WTC11 (cell line): ENCODE measurements at regions not wholly inside any gene's neighbourhood (a gene's known extent, or its start where the extent isn't known, plus 50 kb on each side); places are given as distances from the start of the nearest gene placed in this dataset.

ENCODE experiments used
- ATAC-seq: fragments of 200-7000 bp; cut with Tn5 transposase; 2 replicates; pipeline ENCODE4 v1.10.0; 2021; ENCODE audit warnings: mild to moderate bottlenecking, moderate library complexity
- CTCF ChIA-PET: fragments of 300-600 bp; sonication (Branson Sonifier 250); formaldehyde crosslinking; loops from one replicate; lab custom pipeline; 2021; ENCODE audit warnings: antibody characterized with exemption; lab: Charles Lee
- POLR2A ChIA-PET: fragments of 350-600 bp; sonication (Branson Sonifier 250); formaldehyde crosslinking; loops from one replicate; lab custom pipeline; 2021; ENCODE audit warnings: antibody characterized with exemption; lab: Charles Lee
- DNase-seq: peaks from one replicate; pipeline ENCODE4 v3.0.0; 2021; ENCODE audit warnings: low spot score
- H3K27ac Mint-ChIP-seq: 2 replicates; pipeline ENCODE4 v1.8.0; 2021; ENCODE audit warnings: mixed read lengths
- H3K27me3 Mint-ChIP-seq: 2 replicates; pipeline ENCODE4 v1.8.0; 2021; ENCODE audit warnings: low read depth, mild to moderate bottlenecking, moderate library complexity, mixed read lengths
- H3K36me3 Mint-ChIP-seq: 2 replicates; pipeline ENCODE4 v1.8.0; 2021; ENCODE audit warnings: mixed read lengths
- H3K4me1 Mint-ChIP-seq: 2 replicates; pipeline ENCODE4 v1.8.0; 2022; ENCODE audit warnings: mixed read lengths
- H3K4me3 Mint-ChIP-seq: 2 replicates; pipeline ENCODE4 v1.8.0; 2021; ENCODE audit warnings: mild to moderate bottlenecking, moderate library complexity, mixed read lengths
- H3K9me3 Mint-ChIP-seq: 2 replicates; pipeline ENCODE4 v1.8.0; 2021; ENCODE audit warnings: mixed read lengths
- CREM ChIP-seq: sonication (generic); formaldehyde crosslinking; IDR thresholded peaks from 2 replicates; pipeline ENCODE4 v1.8.1; 2022; ENCODE audit warnings: mild to moderate bottlenecking, missing genetic modification reagents, moderate library complexity
- E2F4 ChIP-seq: sonication (generic); formaldehyde crosslinking; IDR thresholded peaks from 2 replicates; pipeline ENCODE4 v1.8.1; 2022; ENCODE audit warnings: low read depth, mild to moderate bottlenecking, moderate library complexity, missing genetic modification reagents, borderline replicate concordance
- ETV6 ChIP-seq: sonication (generic); formaldehyde crosslinking; IDR thresholded peaks from 2 replicates; pipeline ENCODE4 v1.8.1; 2022; ENCODE audit warnings: mild to moderate bottlenecking, missing genetic modification reagents
- FOXP1 ChIP-seq: sonication (generic); formaldehyde crosslinking; IDR thresholded peaks from 2 replicates; pipeline ENCODE4 v1.8.0; 2022; ENCODE audit warnings: missing genetic modification reagents, mild to moderate bottlenecking, moderate library complexity, borderline replicate concordance
- GABPB1 ChIP-seq: sonication (generic); formaldehyde crosslinking; IDR thresholded peaks from 2 replicates; pipeline ENCODE4 v1.8.1; 2023; ENCODE audit warnings: mild to moderate bottlenecking, missing genetic modification reagents
- IRF2 ChIP-seq: sonication (generic); formaldehyde crosslinking; IDR thresholded peaks from 2 replicates; pipeline ENCODE4 v1.8.0; 2022; ENCODE audit warnings: low read depth, missing genetic modification reagents, borderline replicate concordance
- KAT7 ChIP-seq: sonication (generic); formaldehyde crosslinking; IDR thresholded peaks from 2 replicates; pipeline ENCODE4 v1.8.1; 2023; ENCODE audit warnings: missing genetic modification reagents, mild to moderate bottlenecking, borderline replicate concordance
- NR1H2 ChIP-seq: sonication (generic); formaldehyde crosslinking; IDR thresholded peaks from 2 replicates; pipeline ENCODE4 v1.9.0; 2021; ENCODE audit warnings: mild to moderate bottlenecking, moderate library complexity, missing genetic modification reagents
- NR2C2 ChIP-seq: sonication (generic); formaldehyde crosslinking; IDR thresholded peaks from 2 replicates; pipeline ENCODE4 v1.8.0; 2022; ENCODE audit warnings: mild to moderate bottlenecking, missing genetic modification reagents
- NR3C1 ChIP-seq: sonication (generic); formaldehyde crosslinking; conservative IDR thresholded peaks from 2 replicates; pipeline ENCODE4 v1.8.1; 2023; ENCODE audit warnings: low read depth, mild to moderate bottlenecking, missing genetic modification reagents
- SMAD4 ChIP-seq: sonication (generic); formaldehyde crosslinking; IDR thresholded peaks from 2 replicates; pipeline ENCODE4 v1.8.0; 2022; ENCODE audit warnings: mild to moderate bottlenecking, missing genetic modification reagents
- SP1 ChIP-seq: sonication (generic); formaldehyde crosslinking; conservative IDR thresholded peaks from 2 replicates; pipeline ENCODE4 v1.8.1; 2022; ENCODE audit warnings: missing genetic modification reagents
- ZBTB21 ChIP-seq: sonication (generic); formaldehyde crosslinking; IDR thresholded peaks from 2 replicates; pipeline ENCODE4 v1.8.1; 2023; ENCODE audit warnings: mild to moderate bottlenecking, missing genetic modification reagents, borderline replicate concordance
- ZNF121 ChIP-seq: sonication (generic); formaldehyde crosslinking; IDR thresholded peaks from 2 replicates; pipeline ENCODE4 v1.8.0; 2023; ENCODE audit warnings: missing genetic modification reagents
- ZNF317 ChIP-seq: sonication (generic); formaldehyde crosslinking; IDR thresholded peaks from 2 replicates; pipeline ENCODE4 v1.8.1; 2023; ENCODE audit warnings: low read depth, mild to moderate bottlenecking, moderate library complexity, missing genetic modification reagents, borderline replicate concordance
- ZNF425 ChIP-seq: fragments of 250-450 bp; sonication (Bioruptor Pico); conservative IDR thresholded peaks from 2 replicates; pipeline ENCODE4 v1.9.0; 2021; ENCODE audit warnings: mild to moderate bottlenecking
- ZNF671 ChIP-seq: fragments of 250-450 bp; sonication (Bioruptor Pico); IDR thresholded peaks from 2 replicates; pipeline ENCODE4 v1.8.0; 2021; ENCODE audit warnings: mild to moderate bottlenecking
- TF ChIP-seq, protein P1 (sequence below): sonication (generic); formaldehyde crosslinking; IDR thresholded peaks from 2 replicates; pipeline ENCODE4 v1.8.0; 2023; ENCODE audit warnings: mild to moderate bottlenecking, missing genetic modification reagents
- TF ChIP-seq, protein P2 (sequence below): fragments of 250-450 bp; sonication (Bioruptor Pico); IDR thresholded peaks from 2 replicates; pipeline ENCODE4 v1.9.0; 2021; ENCODE audit warnings: mild to moderate bottlenecking, borderline replicate concordance
- TF ChIP-seq, protein P3 (sequence below): sonication (generic); formaldehyde crosslinking; conservative IDR thresholded peaks from 2 replicates; pipeline ENCODE4 v1.8.1; 2023; ENCODE audit warnings: mild to moderate bottlenecking, low read depth, missing genetic modification reagents, moderate library complexity

GRCh38 chr17:69853541-69854224 is 221.3 kb upstream of the KCNJ16 start:
- H3K9me3 Mint-ChIP-seq = peaks cover 25% of the 10 kb centered on the region
- H3K27me3 Mint-ChIP-seq = no peaks in the 10 kb centered on the region
- ChIA-PET CTCF (no interaction called here), POLR2A (no interaction called here)
- H3K4me1 Mint-ChIP-seq = peaks cover 4% of the 10 kb centered on the region; the same call in 1 of the 2 replicates
- ATAC-seq = no peak
- no peak for TF ChIP-seq IRF2 (CRISPR knock-in tag)
- no peak for TF ChIP-seq ZNF317 (CRISPR knock-in tag)
- TF ChIP-seq FOXP1 (CRISPR knock-in tag) = no peak
- TF ChIP-seq SMAD4 = no peak
- no peak for TF ChIP-seq ZNF425 (CRISPR knock-in tag)
- no peak for TF ChIP-seq ZNF121 (CRISPR knock-in tag)
- TF ChIP-seq ETV6 = no peak
- no peak for TF ChIP-seq NR3C1 (CRISPR knock-in tag)
- TF ChIP-seq, protein P1, sequence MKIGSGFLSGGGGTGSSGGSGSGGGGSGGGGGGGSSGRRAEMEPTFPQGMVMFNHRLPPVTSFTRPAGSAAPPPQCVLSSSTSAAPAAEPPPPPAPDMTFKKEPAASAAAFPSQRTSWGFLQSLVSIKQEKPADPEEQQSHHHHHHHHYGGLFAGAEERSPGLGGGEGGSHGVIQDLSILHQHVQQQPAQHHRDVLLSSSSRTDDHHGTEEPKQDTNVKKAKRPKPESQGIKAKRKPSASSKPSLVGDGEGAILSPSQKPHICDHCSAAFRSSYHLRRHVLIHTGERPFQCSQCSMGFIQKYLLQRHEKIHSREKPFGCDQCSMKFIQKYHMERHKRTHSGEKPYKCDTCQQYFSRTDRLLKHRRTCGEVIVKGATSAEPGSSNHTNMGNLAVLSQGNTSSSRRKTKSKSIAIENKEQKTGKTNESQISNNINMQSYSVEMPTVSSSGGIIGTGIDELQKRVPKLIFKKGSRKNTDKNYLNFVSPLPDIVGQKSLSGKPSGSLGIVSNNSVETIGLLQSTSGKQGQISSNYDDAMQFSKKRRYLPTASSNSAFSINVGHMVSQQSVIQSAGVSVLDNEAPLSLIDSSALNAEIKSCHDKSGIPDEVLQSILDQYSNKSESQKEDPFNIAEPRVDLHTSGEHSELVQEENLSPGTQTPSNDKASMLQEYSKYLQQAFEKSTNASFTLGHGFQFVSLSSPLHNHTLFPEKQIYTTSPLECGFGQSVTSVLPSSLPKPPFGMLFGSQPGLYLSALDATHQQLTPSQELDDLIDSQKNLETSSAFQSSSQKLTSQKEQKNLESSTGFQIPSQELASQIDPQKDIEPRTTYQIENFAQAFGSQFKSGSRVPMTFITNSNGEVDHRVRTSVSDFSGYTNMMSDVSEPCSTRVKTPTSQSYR (CRISPR knock-in tag) = no peak
- TF ChIP-seq NR2C2 (CRISPR knock-in tag) = no peak
- TF ChIP-seq ZNF671 (CRISPR knock-in tag) = no peak
- TF ChIP-seq GABPB1 = no peak
- TF ChIP-seq SP1 (CRISPR knock-in tag) = no peak
- no peak for TF ChIP-seq CREM (CRISPR knock-in tag)
- no peak for TF ChIP-seq E2F4 (CRISPR knock-in tag)
- TF ChIP-seq KAT7 (CRISPR knock-in tag) = no peak
- no peak overlapping the region for H3K4me3 Mint-ChIP-seq
- peaks cover 3% of the 10 kb centered on the region for H3K36me3 Mint-ChIP-seq
- DNase-seq = no peak
- no peak overlapping the region for H3K27ac Mint-ChIP-seq

GRCh38 chr17:69854225-69854780 is 220.7 kb upstream of the KCNJ16 start:
- H3K36me3 Mint-ChIP-seq = peaks cover 7% of the 10 kb centered on the region
- CTCF ChIA-PET = no interaction called here
- no peak overlapping the region for H3K4me3 Mint-ChIP-seq
- POLR2A ChIA-PET = no interaction called here
- no peaks in the 10 kb centered on the region for H3K27me3 Mint-ChIP-seq
- ATAC-seq = no peak
- 0 out of 2 replicates have a peak, but pooled peaks cover 2% of the 10 kb centered on the region for H3K4me1 Mint-ChIP-seq
- no peak overlapping the region for H3K27ac Mint-ChIP-seq
- DNase-seq = no peak
- peaks cover 29% of the 10 kb centered on the region for H3K9me3 Mint-ChIP-seq
- TF ChIP-seq ZBTB21 (CRISPR knock-in tag) (no peak), GABPB1 (no peak), ZNF121 (CRISPR knock-in tag) (no peak), NR1H2 (CRISPR knock-in tag) (no peak), NR3C1 (CRISPR knock-in tag) (no peak)
- TF ChIP-seq, protein P2, sequence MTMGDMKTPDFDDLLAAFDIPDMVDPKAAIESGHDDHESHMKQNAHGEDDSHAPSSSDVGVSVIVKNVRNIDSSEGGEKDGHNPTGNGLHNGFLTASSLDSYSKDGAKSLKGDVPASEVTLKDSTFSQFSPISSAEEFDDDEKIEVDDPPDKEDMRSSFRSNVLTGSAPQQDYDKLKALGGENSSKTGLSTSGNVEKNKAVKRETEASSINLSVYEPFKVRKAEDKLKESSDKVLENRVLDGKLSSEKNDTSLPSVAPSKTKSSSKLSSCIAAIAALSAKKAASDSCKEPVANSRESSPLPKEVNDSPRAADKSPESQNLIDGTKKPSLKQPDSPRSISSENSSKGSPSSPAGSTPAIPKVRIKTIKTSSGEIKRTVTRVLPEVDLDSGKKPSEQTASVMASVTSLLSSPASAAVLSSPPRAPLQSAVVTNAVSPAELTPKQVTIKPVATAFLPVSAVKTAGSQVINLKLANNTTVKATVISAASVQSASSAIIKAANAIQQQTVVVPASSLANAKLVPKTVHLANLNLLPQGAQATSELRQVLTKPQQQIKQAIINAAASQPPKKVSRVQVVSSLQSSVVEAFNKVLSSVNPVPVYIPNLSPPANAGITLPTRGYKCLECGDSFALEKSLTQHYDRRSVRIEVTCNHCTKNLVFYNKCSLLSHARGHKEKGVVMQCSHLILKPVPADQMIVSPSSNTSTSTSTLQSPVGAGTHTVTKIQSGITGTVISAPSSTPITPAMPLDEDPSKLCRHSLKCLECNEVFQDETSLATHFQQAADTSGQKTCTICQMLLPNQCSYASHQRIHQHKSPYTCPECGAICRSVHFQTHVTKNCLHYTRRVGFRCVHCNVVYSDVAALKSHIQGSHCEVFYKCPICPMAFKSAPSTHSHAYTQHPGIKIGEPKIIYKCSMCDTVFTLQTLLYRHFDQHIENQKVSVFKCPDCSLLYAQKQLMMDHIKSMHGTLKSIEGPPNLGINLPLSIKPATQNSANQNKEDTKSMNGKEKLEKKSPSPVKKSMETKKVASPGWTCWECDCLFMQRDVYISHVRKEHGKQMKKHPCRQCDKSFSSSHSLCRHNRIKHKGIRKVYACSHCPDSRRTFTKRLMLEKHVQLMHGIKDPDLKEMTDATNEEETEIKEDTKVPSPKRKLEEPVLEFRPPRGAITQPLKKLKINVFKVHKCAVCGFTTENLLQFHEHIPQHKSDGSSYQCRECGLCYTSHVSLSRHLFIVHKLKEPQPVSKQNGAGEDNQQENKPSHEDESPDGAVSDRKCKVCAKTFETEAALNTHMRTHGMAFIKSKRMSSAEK (CRISPR knock-in tag) = no peak
- TF ChIP-seq, protein P3, sequence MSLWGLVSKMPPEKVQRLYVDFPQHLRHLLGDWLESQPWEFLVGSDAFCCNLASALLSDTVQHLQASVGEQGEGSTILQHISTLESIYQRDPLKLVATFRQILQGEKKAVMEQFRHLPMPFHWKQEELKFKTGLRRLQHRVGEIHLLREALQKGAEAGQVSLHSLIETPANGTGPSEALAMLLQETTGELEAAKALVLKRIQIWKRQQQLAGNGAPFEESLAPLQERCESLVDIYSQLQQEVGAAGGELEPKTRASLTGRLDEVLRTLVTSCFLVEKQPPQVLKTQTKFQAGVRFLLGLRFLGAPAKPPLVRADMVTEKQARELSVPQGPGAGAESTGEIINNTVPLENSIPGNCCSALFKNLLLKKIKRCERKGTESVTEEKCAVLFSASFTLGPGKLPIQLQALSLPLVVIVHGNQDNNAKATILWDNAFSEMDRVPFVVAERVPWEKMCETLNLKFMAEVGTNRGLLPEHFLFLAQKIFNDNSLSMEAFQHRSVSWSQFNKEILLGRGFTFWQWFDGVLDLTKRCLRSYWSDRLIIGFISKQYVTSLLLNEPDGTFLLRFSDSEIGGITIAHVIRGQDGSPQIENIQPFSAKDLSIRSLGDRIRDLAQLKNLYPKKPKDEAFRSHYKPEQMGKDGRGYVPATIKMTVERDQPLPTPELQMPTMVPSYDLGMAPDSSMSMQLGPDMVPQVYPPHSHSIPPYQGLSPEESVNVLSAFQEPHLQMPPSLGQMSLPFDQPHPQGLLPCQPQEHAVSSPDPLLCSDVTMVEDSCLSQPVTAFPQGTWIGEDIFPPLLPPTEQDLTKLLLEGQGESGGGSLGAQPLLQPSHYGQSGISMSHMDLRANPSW (CRISPR knock-in tag) = no peak
